Thoracic aorta (tissue), 2 donors: ENCODE measurements at regions not wholly inside any gene's neighbourhood (a gene's known extent, or its start where the extent isn't known, plus 50 kb on each side); places are given as distances from the start of the nearest gene placed in this dataset.

Source experiments
- ATAC-seq: fragments of 150-250 bp; one replicate; pipeline ENCODE4 v1.8.0; 2017; ENCODE audit warnings: low read depth; ENCODE audit not compliant: insufficient number of reproducible peaks, low FRiP score
- DNase-seq: peaks from one replicate; pipeline ENCODE4 v3.0.0-alpha.2; 2020; ENCODE audit warnings: low spot score
- H3K27ac ChIP-seq, 2 donors: fragments of 200-600 bp; sonication (generic); 1 replicate in 1 of 2; 2 replicates in 1 of 2; pipeline ENCODE4 v1.5.1; 2016; ENCODE audit warnings: mild to moderate bottlenecking in 2 of 2, moderate library complexity in 2 of 2
- H3K27me3 ChIP-seq: fragments of 200-600 bp; sonication (generic); replicated peaks from 2 replicates; pipeline ENCODE4 v1.6.0; 2016; ENCODE audit warnings: mild to moderate bottlenecking; ENCODE audit not compliant: insufficient read depth
- H3K36me3 ChIP-seq: fragments of 200-600 bp; sonication (generic); one replicate; pipeline ENCODE4 v1.5.1; 2016
- H3K4me1 ChIP-seq, 2 donors: fragments of 200-600 bp; sonication (generic); 1 replicate in 1 of 2; 2 replicates in 1 of 2; pipeline versions ENCODE4 v1.5.1 to v1.6.0; 2016; ENCODE audit warnings: low read depth in 2 of 2, mild to moderate bottlenecking in 1 of 2; ENCODE audit not compliant: control insufficient read depth in 1 of 2
- H3K4me3 ChIP-seq: fragments of 200-600 bp; sonication (generic); 2 replicates; pipeline ENCODE4 v1.5.1; 2016; ENCODE audit warnings: mild to moderate bottlenecking
- H3K9me3 ChIP-seq: fragments of 200-600 bp; sonication (generic); 2 replicates; pipeline ENCODE4 v1.5.1; 2016
- TF ChIP-seq, protein P1 (sequence below): fragments of 200-600 bp; sonication (generic); IDR thresholded peaks from one replicate; pipeline ENCODE4 v1.5.1; 2019; ENCODE audit warnings: antibody characterized with exemption

DNA sequence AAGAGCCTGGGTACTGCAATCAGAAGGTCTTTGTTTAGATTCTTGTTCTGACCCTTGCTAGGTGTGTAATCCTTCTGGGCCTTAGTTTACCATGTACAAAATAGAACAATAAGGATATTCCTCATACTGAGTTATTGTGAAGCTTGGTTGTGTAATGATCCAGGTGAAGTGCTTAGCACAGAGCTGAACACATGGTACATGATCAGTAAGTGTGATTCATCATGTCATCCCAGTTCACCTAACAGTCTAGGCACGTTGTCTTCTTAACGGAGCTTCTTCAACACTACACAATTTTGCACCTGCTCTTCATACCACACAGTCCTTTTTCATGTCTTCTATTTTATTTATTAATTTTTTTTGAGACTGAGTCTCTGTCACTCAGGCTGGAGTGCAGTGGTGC lies 234.3 kb upstream of the TENM4 start:
- Histone ChIP-seq H3K4me3 (no peak overlapping the region), H3K27me3 (no peaks in the 10 kb centered on the region), H3K4me1 (no peaks in the 10 kb centered on the region), H3K9me3 (no peaks in the 10 kb centered on the region), H3K36me3 (no peaks in the 10 kb centered on the region), H3K27ac (no peak overlapping the region)
- TF ChIP-seq, protein P1, sequence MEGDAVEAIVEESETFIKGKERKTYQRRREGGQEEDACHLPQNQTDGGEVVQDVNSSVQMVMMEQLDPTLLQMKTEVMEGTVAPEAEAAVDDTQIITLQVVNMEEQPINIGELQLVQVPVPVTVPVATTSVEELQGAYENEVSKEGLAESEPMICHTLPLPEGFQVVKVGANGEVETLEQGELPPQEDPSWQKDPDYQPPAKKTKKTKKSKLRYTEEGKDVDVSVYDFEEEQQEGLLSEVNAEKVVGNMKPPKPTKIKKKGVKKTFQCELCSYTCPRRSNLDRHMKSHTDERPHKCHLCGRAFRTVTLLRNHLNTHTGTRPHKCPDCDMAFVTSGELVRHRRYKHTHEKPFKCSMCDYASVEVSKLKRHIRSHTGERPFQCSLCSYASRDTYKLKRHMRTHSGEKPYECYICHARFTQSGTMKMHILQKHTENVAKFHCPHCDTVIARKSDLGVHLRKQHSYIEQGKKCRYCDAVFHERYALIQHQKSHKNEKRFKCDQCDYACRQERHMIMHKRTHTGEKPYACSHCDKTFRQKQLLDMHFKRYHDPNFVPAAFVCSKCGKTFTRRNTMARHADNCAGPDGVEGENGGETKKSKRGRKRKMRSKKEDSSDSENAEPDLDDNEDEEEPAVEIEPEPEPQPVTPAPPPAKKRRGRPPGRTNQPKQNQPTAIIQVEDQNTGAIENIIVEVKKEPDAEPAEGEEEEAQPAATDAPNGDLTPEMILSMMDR: no peak
- no peak for DNase-seq
- ATAC-seq: no peak

DNA sequence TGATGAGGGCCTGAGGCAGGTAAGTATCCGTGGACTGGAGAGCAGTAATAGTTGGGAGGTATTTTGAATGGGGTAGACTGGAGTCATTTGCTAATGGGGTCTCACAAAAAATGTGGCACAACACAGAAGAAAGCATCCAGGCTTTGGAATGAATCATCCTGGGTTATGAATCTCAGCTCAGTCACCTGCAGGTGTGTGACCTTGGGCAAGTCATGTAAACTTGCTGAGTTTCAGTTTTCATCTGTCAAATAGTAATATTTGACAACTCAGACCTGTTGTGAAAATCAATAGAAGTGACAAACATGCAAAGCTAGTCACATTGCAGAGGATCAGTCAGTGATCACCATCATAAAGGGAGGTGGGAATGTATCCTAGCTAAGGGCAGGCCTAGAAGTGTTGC lies 232.0 kb upstream of the TENM4 start:
- TF ChIP-seq, protein P1: no peak
- no peaks in the 10 kb centered on the region for H3K9me3 ChIP-seq
- no peak for ATAC-seq
- H3K4me1 ChIP-seq: no peaks in the 10 kb centered on the region
- H3K27ac ChIP-seq: no peak overlapping the region
- no peaks in the 10 kb centered on the region for H3K36me3 ChIP-seq
- no peak for DNase-seq
- H3K27me3 ChIP-seq: no peaks in the 10 kb centered on the region
- H3K4me3 ChIP-seq: no peak overlapping the region

DNA sequence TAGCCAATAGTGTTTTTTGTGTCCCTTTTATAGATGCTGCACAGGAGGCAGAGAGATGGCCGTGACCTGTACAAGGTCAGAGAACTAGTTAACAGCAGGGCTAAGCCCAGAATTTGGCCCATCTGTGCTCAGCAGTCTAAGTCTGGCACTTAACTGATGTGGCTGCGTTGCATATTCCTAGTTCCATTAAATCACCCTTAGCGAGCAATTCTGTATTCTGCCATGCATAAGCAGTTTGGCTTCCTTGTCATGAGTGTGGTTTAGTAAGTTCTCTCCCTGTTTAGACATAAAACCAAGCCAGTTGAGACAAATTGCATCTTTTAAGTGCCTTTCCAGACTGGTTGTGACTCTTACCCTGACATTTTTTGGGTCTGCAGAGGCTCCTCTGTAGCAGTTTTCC lies 230.6 kb upstream of the TENM4 start:
- Histone ChIP-seq H3K36me3 (no peaks in the 10 kb centered on the region), H3K27ac (no peak overlapping the region), H3K27me3 (no peaks in the 10 kb centered on the region), H3K4me3 (no peak overlapping the region), H3K4me1 (no peaks in the 10 kb centered on the region), H3K9me3 (no peaks in the 10 kb centered on the region)
- TF ChIP-seq, protein P1: no peak
- ATAC-seq (no peak), DNase-seq (no peak)

DNA sequence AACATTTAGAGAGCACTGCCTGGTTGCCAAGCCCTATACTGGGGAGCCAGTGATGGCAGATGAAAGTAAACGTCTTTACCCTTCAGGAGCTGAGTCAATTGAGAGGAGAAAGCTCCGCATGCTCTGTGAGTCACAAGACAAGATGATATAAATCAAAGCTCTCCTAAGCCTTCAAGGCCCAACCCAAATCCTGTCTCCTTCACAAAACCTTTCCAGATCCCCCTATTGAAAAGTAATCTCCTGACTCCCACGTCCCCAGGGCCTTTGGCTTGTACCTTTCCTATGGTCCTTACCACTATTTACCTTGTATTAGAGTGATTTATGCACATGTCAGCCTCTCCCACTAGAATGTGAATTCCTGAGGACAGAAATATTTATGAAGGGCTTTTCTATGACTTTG lies 230.1 kb upstream of the TENM4 start:
- DNase-seq (no peak), ATAC-seq (no peak)
- TF ChIP-seq, protein P1: no peak
- Histone ChIP-seq H3K27ac (no peak overlapping the region), H3K4me1 (no peaks in the 10 kb centered on the region), H3K36me3 (no peaks in the 10 kb centered on the region), H3K4me3 (no peak overlapping the region), H3K9me3 (no peaks in the 10 kb centered on the region), H3K27me3 (no peaks in the 10 kb centered on the region)

DNA sequence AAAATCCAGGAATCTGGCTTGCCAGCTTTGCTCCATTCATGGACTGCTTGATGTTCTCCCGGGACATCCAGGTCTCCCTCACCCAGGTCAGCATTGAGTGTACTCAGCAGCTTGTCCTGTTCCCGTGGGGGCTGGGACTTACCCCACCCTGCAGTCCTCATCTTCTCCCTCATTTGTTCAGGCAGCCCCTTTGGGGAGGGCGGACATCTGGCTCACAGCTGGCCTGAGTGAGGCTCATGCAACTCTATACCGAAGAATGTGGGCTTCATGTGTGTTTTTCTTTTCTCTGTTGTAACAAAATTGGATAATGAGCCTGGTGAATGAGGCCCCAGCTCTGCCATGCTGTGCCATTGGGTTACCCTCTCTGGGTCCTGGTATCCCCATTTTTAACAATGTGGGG lies 227.7 kb upstream of the TENM4 start:
- H3K27ac ChIP-seq: no peak overlapping the region
- TF ChIP-seq, protein P1: no peak
- no peaks in the 10 kb centered on the region for H3K36me3 ChIP-seq
- ATAC-seq (no peak), DNase-seq (no peak)
- H3K4me1 ChIP-seq: no peaks in the 10 kb centered on the region
- H3K27me3 ChIP-seq: no peaks in the 10 kb centered on the region
- H3K9me3 ChIP-seq: no peaks in the 10 kb centered on the region
- H3K4me3 ChIP-seq: no peak overlapping the region
